ENCODE measurements at regions not wholly inside any gene's neighbourhood (a gene's known extent, or its start where the extent isn't known, plus 50 kb on each side); places are given as distances from the start of the nearest gene placed in this dataset.
"Not testable (repeated sequence)": the region's sequence is repeated elsewhere in the genome, so short reads cannot be mapped to it uniquely, and the experiment has no call there.

GRCh38 chr10:43992816-43993215 lies 344.1 kb upstream of the ZNF32 start:
- DNase-seq = not testable (repeated sequence)

DNA sequence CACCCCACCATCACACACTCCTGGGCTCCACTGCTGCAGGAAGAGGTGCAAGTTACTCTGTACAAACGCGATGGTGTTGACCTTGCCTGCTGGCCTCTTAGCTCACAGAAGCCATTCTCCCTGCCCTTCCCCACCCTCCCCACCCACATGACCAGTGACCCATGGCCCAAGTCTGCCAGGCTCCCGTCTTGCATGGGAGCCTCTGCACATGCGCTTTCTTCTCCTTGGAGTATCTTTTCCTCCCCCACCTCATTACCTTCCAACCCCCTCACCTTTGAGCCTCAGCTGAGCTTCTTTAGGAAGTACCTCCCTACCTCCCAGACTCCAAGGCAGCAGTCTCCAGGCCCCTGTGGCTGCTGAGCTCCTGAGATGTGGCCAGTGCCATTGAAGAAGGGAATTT lies 337.7 kb upstream of the ZNF32 start:
- DNase-seq = no peak

DNA sequence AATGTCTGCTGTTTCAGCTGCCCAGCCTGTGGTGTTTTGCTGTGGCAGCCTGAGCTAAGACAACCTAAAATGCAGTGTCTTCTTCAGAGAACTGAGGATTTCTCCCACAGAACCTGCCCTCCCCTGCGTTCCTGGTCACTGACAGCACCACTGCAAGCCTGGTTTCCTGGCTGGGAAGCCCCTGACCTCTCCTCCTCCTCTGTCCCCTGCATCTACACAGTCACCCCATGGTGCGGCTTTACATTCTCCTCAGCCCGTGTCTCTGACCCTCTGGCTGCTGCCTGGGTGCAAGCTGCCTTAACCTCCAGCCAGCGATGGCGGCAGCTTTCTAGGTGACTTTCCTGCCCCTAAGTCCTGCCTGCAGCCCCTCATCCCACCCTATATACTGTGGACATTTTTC lies 337.3 kb upstream of the ZNF32 start:
- no peak for DNase-seq

GRCh38 chr10:43983856-43984271 lies 335.2 kb upstream of the ZNF32 start:
- no peak for DNase-seq

DNA sequence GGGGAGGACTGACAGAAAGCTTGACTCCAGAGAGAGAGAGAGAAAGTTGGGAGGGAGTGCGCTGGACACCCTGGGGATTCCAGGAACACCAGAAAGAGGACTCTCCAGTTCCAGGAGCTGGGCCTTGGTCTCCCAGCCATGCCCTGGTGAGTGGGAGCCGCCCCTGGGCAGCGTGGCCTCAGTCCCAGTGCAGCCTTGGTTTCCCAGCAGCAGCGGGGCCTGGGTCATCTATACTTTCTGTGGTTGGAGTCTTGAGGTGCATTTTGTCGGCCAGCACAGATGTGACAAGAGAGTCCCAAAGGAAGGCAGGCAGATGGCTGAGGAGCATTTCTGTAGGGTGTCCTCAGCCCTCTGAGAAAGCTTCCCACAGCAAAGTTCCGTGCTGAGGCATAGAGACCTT lies 334.7 kb upstream of the ZNF32 start:
- no peak for DNase-seq

DNA sequence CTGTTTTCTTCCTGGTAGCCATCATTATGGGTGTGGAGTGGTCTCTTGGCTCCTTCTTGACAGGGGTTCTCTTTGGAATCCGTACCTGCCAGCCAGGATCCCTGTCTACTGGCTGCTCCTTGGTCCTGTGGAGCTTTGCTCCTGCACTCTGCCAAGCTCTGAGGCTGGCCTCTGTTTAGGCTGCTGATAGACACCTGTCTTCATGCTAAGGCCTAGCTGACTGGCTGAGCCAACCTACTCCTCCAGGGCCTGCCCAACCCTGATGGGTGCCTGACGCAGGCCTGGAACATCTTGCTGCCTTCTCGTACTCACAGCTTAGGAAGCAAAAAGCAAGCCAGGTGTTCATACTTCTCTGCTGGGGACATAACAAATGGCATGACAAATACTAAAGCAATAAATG lies 333.6 kb upstream of the ZNF32 start:
- no peak for DNase-seq

- DNase-seq = no peak
Measured at GRCh38 chr10:43981696-43982095, 333.0 kb upstream of the ZNF32 start.

- DNase-seq = no peak
Measured at GRCh38 chr10:43981232-43981631, 332.6 kb upstream of the ZNF32 start.

- no peak for DNase-seq
Measured at GRCh38 chr10:43980715-43981114, 332.0 kb upstream of the ZNF32 start.

GRCh38 chr10:43980313-43980712 lies 331.6 kb upstream of the ZNF32 start:
- no peak for DNase-seq

GRCh38 chr10:43979551-43979950 lies 330.9 kb upstream of the ZNF32 start:
- no peak for DNase-seq

- no peak for DNase-seq
Measured at GRCh38 chr10:43978936-43979335, 330.3 kb upstream of the ZNF32 start.

GRCh38 chr10:43978091-43978490 lies 329.4 kb upstream of the ZNF32 start:
- no peak for DNase-seq

DNA sequence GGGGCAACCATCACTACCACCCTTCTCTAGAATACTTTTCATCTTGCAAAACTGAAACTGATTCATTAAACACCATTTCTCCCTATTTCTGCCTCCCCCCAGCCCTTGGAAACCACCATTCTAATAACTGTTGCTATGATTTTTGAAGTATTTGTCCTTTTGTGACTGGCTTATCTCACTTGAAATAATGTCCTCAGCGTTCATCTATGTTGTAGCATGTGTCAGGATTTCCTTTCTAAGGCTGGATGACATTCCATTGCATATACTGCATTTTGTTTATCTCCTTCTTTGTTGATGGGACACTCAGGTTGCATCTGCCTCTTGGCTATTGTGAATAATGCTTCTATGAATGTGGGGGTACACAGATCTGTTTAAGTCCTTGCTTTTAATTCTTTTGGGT lies 327.6 kb upstream of the ZNF32 start:
- DNase-seq = no peak

GRCh38 chr10:43973801-43974200 lies 325.1 kb upstream of the ZNF32 start:
- no peak for DNase-seq

DNA sequence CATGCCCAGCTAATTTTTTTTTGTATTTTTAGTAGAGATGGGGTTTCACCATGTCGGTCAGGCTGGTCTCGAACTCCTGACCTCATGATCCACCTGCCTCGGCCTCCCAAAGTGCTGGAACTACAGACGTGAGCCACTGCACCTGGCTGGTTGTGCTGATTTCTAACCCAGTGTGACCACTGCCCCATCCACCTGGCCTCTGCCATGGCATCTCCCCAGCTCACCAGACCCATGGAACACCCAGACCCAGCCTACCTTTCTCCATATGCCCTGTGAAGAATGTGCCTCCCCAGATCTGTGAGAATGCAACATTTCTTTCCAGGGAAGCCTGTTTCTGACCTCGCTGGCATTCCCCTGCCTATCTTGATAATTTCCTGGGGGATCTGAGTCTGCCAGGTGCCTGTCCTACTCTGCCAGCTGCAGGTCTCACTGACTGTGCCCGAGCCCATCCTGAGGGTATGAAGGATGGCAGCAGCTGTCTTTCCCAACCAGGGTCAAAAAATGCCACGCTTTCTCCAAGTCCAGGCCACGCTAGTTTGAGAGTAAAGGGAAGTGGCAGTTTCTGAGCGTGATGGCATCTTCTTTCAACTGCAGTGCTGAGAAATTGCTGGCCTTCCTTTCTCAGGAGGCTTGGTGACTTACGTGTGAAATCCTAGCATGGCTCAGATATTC lies 324.4 kb upstream of the ZNF32 start:
- no peak for DNase-seq

- no peak for DNase-seq
Measured at GRCh38 chr10:43971981-43972380, 323.3 kb upstream of the ZNF32 start.

GRCh38 chr10:43971306-43971705 lies 322.6 kb upstream of the ZNF32 start:
- DNase-seq = no peak

- no peak for DNase-seq
Measured at GRCh38 chr10:43970717-43971116, 322.0 kb upstream of the ZNF32 start.

- DNase-seq = no peak
Measured at GRCh38 chr10:43970018-43970698, 321.5 kb upstream of the ZNF32 start.

- DNase-seq = no peak
Measured at GRCh38 chr10:43969506-43969905, 320.8 kb upstream of the ZNF32 start.

GRCh38 chr10:43968961-43969360 lies 320.3 kb upstream of the ZNF32 start:
- DNase-seq = no peak

GRCh38 chr10:43968076-43968475 lies 319.4 kb upstream of the ZNF32 start:
- no peak for DNase-seq

GRCh38 chr10:43966571-43966965 lies 317.9 kb upstream of the ZNF32 start:
- no peak for DNase-seq
